ENCODE measurements at regions not wholly inside any gene's neighbourhood (a gene's known extent, or its start where the extent isn't known, plus 50 kb on each side); places are given as distances from the start of the nearest gene placed in this dataset.

GRCh38 chr2:222776792-222777191, 84.0 kb upstream of the ACSL3 start:
- TF ChIP-seq CTCF (IDR thresholded peaks at IDR 0.05) (no peak), POLR2A (IDR thresholded peaks at IDR 0.05) (no peak)
- DNase-seq, result no peak
- Histone ChIP-seq H3K27me3 (no peaks in the 10 kb centered on the region), H3K4me1 (replicated peaks in 1 of 2) (no peaks in the 10 kb centered on the region), H3K27ac (no peak overlapping the region), H3K4me3 (no peak overlapping the region), H3K9me3 (replicated peaks in 1 of 3) (no peaks in the 10 kb centered on the region), H3K36me3 (replicated peaks in 1 of 2) (no peaks in the 10 kb centered on the region)
- intact Hi-C loops (cut with DNase I), result no loop called here
- WGBS, 4 donors, result 60 to 75% (median 68%) methylated on average over 3 of the region's 3 CpGs

- Histone ChIP-seq H3K36me3 (replicated peaks in 1 of 2) (no peaks in the 10 kb centered on the region), H3K4me1 (replicated peaks in 1 of 2) (no peaks in the 10 kb centered on the region), H3K9me3 (replicated peaks in 1 of 3) (no peaks in the 10 kb centered on the region), H3K27ac (no peak overlapping the region), H3K27me3 (no peaks in the 10 kb centered on the region), H3K4me3 (no peak overlapping the region)
- DNase-seq, result no peak
- no peak for TF ChIP-seq POLR2A (IDR thresholded peaks at IDR 0.05)
- no peak for TF ChIP-seq CTCF (IDR thresholded peaks at IDR 0.05)
- 68 to 85% (median 78%) methylated on average over 3 of the region's 3 CpGs for WGBS, 4 donors
- intact Hi-C loops (cut with DNase I), result no loop called here
These were observed 82.4 kb upstream of the ACSL3 start for GRCh38 chr2:222778400-222778799.

- no peak for TF ChIP-seq POLR2A (IDR thresholded peaks at IDR 0.05)
- TF ChIP-seq CTCF (IDR thresholded peaks at IDR 0.05), result no peak
- H3K4me3 ChIP-seq, result no peak overlapping the region
- H3K27ac ChIP-seq, result no peak overlapping the region
- DNase-seq, result no peak
- H3K36me3 ChIP-seq (replicated peaks in 1 of 2), result no peaks in the 10 kb centered on the region
- intact Hi-C loops (cut with DNase I), result no loop called here
- 73 to 76% (median 76%) methylated on average over 5 of the region's 5 CpGs for WGBS, 4 donors
- H3K4me1 ChIP-seq (replicated peaks in 1 of 2), result no peaks in the 10 kb centered on the region
- no peaks in the 10 kb centered on the region for H3K9me3 ChIP-seq (replicated peaks in 1 of 3)
- H3K27me3 ChIP-seq, result no peaks in the 10 kb centered on the region
These were observed 81.5 kb upstream of the ACSL3 start for GRCh38 chr2:222779145-222779832.

- no peaks in the 10 kb centered on the region for H3K36me3 ChIP-seq (replicated peaks in 1 of 2)
- no peak for TF ChIP-seq POLR2A (IDR thresholded peaks at IDR 0.05)
- TF ChIP-seq CTCF (IDR thresholded peaks at IDR 0.05), result no peak
- H3K27ac ChIP-seq, result no peak overlapping the region
- H3K9me3 ChIP-seq (replicated peaks in 1 of 3), result no peaks in the 10 kb centered on the region
- no peaks in the 10 kb centered on the region for H3K4me1 ChIP-seq (replicated peaks in 1 of 2)
- DNase-seq, result no peak
- H3K27me3 ChIP-seq, result no peaks in the 10 kb centered on the region
- intact Hi-C loops (cut with DNase I), result no loop called here
- 66 to 77% (median 69%) methylated on average over 4 of the region's 4 CpGs for WGBS, 4 donors
- H3K4me3 ChIP-seq, result no peak overlapping the region
These were observed 80.8 kb upstream of the ACSL3 start for GRCh38 chr2:222780051-222780450.

All from adrenal gland (tissue), 9 donors.